ENCODE measurements at regions not wholly inside any gene's neighbourhood (a gene's known extent, or its start where the extent isn't known, plus 50 kb on each side); places are given as distances from the start of the nearest gene placed in this dataset.

DNA sequence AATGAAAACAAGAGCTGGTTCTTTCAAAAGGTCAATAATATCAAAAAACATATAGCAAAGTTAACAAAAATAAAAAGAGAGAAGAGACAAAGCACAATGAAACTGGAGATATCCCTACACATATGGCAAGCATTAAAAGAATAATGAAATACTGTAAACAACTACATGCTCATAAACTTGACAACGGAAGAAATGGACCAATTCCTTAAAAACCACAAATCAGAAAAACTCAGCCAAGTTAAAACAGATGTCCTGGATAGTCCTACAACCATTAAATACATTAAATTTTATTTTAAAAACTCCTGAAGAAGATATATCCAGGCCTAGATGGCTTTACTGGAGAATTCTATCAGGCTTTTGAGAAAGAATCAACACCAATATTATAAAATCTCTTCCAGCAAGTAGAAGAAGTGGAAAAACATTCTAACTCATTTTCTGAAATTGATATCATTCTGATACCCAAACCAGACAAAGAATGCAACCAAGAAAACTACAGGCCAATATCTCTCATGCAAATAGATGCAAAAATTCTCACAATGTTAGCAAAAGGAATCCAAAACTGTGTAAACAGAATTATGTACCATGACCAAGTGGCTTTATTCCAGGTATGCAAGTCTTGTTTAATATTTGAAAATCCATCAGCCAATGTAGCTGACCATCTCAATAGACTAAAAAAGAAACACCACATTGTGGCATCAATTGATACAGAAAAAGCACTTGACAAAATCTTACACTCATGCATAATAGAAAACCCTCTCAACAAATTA, 56.1 kb upstream of the LRRC7 start:
- TF ChIP-seq, protein P1, sequence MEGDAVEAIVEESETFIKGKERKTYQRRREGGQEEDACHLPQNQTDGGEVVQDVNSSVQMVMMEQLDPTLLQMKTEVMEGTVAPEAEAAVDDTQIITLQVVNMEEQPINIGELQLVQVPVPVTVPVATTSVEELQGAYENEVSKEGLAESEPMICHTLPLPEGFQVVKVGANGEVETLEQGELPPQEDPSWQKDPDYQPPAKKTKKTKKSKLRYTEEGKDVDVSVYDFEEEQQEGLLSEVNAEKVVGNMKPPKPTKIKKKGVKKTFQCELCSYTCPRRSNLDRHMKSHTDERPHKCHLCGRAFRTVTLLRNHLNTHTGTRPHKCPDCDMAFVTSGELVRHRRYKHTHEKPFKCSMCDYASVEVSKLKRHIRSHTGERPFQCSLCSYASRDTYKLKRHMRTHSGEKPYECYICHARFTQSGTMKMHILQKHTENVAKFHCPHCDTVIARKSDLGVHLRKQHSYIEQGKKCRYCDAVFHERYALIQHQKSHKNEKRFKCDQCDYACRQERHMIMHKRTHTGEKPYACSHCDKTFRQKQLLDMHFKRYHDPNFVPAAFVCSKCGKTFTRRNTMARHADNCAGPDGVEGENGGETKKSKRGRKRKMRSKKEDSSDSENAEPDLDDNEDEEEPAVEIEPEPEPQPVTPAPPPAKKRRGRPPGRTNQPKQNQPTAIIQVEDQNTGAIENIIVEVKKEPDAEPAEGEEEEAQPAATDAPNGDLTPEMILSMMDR (IDR thresholded peaks at IDR 0.05): no peak
- no peak for TF ChIP-seq POLR2A (IDR thresholded peaks at IDR 0.05)
